ENCODE measurements at regions not wholly inside any gene's neighbourhood (a gene's known extent, or its start where the extent isn't known, plus 50 kb on each side); places are given as distances from the start of the nearest gene placed in this dataset.

DNA sequence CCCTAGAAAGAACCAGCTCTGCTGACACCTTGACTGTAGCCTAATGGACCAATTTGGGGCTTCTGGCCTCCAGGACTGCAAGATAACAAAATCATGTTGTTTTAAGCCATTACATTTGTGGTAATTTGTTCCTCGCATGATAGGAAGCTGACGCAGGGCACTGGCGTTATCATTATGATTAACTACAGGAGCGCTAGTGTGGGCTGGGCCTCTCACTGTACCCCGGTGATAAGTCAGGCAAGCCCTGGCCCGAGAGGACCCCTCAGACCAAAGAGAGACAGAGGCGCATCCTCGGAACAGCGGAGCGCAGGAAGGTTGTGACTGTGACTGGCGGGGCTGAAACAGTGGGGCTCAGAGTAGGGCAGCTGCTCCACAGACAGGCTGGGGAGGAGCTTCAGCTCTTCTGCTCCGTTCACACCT, 150.3 kb upstream of the CHST15 start:
- Histone ChIP-seq H4K91ac (ENCODE audit: insufficient read length, low read depth, low read length) (no peak overlapping the region), H3K27me3 (ENCODE audit: insufficient read depth, low read length) (no peaks in the 10 kb centered on the region), H3K18ac (ENCODE audit: insufficient read length, low read depth, low read length) (no peak overlapping the region), H3K79me2 (ENCODE audit: insufficient read depth, low read length) (no peaks in the 10 kb centered on the region), H2AK5ac (ENCODE audit: insufficient read length, low read length) (no peak overlapping the region), H2BK120ac (ENCODE audit: low read depth, low read length, poor library complexity, severe bottlenecking) (no peak overlapping the region), H3K4me2 (ENCODE audit: insufficient read depth, insufficient read length, low read length) (no peak overlapping the region), H2BK5ac (ENCODE audit: insufficient read length, low read length) (no peak overlapping the region), H3K56ac (ENCODE audit: insufficient read length, low read depth, low read length) (no peak overlapping the region), H2BK12ac (ENCODE audit: insufficient read length, low read depth, low read length) (no peak overlapping the region), H3K27ac (ENCODE audit: insufficient read length, low read depth, low read length) (no peak overlapping the region), H2AFZ (ENCODE audit: low read length) (no peak overlapping the region), H3K23ac (ENCODE audit: insufficient read length, low read depth, low read length) (no peak overlapping the region), H3T11ph (ENCODE audit: low read length) (no peak overlapping the region), H3K14ac (ENCODE audit: insufficient read depth, low read length) (no peak overlapping the region), H3K4me1 (ENCODE audit: insufficient read depth, low read length) (no peaks in the 10 kb centered on the region), H3K9ac (ENCODE audit: extremely low read depth, insufficient read length, low read length) (no peak overlapping the region), H3K9me3 (ENCODE audit: control insufficient read depth, low read depth, low read length) (no peaks in the 10 kb centered on the region), H3K23me2 (ENCODE audit: insufficient read length, low read depth, low read length, poor library complexity, severe bottlenecking) (peaks cover 3% of the 10 kb centered on the region), H4K8ac (replicated peaks; ENCODE audit: insufficient read length, low read depth, low read length) (no peak overlapping the region), H3K4ac (ENCODE audit: low read depth, low read length) (no peak overlapping the region), H2BK15ac (ENCODE audit: low read depth, low read length) (no peak overlapping the region), H2BK20ac (ENCODE audit: low read depth, low read length, poor library complexity, severe bottlenecking) (no peak overlapping the region), H3K79me1 (ENCODE audit: insufficient read depth, low read depth, low read length, poor library complexity, severe bottlenecking) (no peaks in the 10 kb centered on the region), H4K20me1 (ENCODE audit: control insufficient read depth, insufficient read depth, insufficient read length) (no peaks in the 10 kb centered on the region), H4K5ac (ENCODE audit: insufficient read length, low read depth, low read length) (no peak overlapping the region)
- Mint-ChIP-seq H3K36me3 (ENCODE audit: insufficient read depth in 1 of 3, low read depth in 3 of 3) (no peaks in the 10 kb centered on the region; a peak in 1 of 7 replicates), H3K4me1 (peaks cover 11 to 22% of the 10 kb centered on the region in 2 experiments), H3K27ac (peak overlapping the region in 1 of 3 experiments; percentile 80; a peak in 1 of 7 replicates), H3K9me3 (peaks cover 0 to 4% of the 10 kb centered on the region in 2 experiments; a peak in 1 of 5 replicates), H3K4me3 (no peak overlapping the region), H3K27me3 (ENCODE audit: low read depth) (peaks cover 22% of the 10 kb centered on the region)
- WGBS (ENCODE audit: extremely low coverage, insufficient read length, low lambda C conversion rate) = no CpG with 5 or more reads among the region's 12 CpGs
- TF ChIP-seq, protein P1, sequence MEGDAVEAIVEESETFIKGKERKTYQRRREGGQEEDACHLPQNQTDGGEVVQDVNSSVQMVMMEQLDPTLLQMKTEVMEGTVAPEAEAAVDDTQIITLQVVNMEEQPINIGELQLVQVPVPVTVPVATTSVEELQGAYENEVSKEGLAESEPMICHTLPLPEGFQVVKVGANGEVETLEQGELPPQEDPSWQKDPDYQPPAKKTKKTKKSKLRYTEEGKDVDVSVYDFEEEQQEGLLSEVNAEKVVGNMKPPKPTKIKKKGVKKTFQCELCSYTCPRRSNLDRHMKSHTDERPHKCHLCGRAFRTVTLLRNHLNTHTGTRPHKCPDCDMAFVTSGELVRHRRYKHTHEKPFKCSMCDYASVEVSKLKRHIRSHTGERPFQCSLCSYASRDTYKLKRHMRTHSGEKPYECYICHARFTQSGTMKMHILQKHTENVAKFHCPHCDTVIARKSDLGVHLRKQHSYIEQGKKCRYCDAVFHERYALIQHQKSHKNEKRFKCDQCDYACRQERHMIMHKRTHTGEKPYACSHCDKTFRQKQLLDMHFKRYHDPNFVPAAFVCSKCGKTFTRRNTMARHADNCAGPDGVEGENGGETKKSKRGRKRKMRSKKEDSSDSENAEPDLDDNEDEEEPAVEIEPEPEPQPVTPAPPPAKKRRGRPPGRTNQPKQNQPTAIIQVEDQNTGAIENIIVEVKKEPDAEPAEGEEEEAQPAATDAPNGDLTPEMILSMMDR (conservative IDR thresholded peaks at IDR 0.05) = no peak
- DNase-seq = no peak
